PC-3 (cell line): ENCODE measurements at regions not wholly inside any gene's neighbourhood (a gene's known extent, or its start where the extent isn't known, plus 50 kb on each side); places are given as distances from the start of the nearest gene placed in this dataset.

Source experiments
- EZH2phosphoT487 ChIP-seq: fragments of 300-600 bp; sonication (generic); IDR thresholded peaks from 2 replicates; pipeline ENCODE4 v1.6.1; 2018; ENCODE audit warnings: mild to moderate bottlenecking, antibody characterized with exemption, low read length, borderline replicate concordance
- TF ChIP-seq, protein P1 (sequence below): fragments of 300-600 bp; sonication (generic); conservative IDR thresholded peaks from 2 replicates; pipeline ENCODE4 v1.5.1; 2017; ENCODE audit warnings: antibody characterized with exemption, low read depth, mild to moderate bottlenecking, low read length

DNA sequence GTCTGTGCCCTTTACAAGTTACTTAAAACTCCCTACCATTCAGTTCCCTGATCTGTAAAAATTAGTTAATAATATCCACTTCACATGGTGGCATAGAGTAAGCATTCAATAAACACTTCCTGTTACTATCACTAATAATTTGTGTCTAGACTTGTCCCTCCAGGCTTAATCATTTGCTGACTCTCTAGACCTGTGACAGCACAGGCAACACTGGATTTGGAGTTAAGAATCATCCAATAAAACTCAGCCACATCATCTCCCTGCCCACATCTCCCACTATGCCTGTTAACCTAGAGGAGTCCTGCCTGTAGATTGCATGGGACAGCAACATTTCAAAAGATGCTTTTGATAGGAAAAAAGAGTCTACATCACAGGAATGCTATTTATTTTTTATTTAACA, 564.6 kb downstream of the MFSD1 start:
- TF ChIP-seq, protein P1, sequence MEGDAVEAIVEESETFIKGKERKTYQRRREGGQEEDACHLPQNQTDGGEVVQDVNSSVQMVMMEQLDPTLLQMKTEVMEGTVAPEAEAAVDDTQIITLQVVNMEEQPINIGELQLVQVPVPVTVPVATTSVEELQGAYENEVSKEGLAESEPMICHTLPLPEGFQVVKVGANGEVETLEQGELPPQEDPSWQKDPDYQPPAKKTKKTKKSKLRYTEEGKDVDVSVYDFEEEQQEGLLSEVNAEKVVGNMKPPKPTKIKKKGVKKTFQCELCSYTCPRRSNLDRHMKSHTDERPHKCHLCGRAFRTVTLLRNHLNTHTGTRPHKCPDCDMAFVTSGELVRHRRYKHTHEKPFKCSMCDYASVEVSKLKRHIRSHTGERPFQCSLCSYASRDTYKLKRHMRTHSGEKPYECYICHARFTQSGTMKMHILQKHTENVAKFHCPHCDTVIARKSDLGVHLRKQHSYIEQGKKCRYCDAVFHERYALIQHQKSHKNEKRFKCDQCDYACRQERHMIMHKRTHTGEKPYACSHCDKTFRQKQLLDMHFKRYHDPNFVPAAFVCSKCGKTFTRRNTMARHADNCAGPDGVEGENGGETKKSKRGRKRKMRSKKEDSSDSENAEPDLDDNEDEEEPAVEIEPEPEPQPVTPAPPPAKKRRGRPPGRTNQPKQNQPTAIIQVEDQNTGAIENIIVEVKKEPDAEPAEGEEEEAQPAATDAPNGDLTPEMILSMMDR, result no peak
- TF ChIP-seq EZH2phosphoT487, result no peak
